Neural cell (in vitro differentiated cells): ENCODE measurements at regions not wholly inside any gene's neighbourhood (a gene's known extent, or its start where the extent isn't known, plus 50 kb on each side); places are given as distances from the start of the nearest gene placed in this dataset.

Experiments
- POLR2AphosphoS5 ChIP-seq: IDR thresholded peaks from 2 replicates; pipeline ENCODE4 v1.6.1; 2012
- TF ChIP-seq, protein P1 (sequence below): fragments of 450-650 bp; IDR thresholded peaks from 2 replicates; pipeline ENCODE4 v1.5.1; 2014; ENCODE audit warnings: antibody characterized with exemption, mild to moderate bottlenecking, moderate library complexity; ENCODE audit not compliant: poor library complexity, severe bottlenecking
- TF ChIP-seq, protein P2 (sequence below): IDR thresholded peaks from 2 replicates; pipeline ENCODE4 v1.6.1; 2012; ENCODE audit warnings: borderline replicate concordance

DNA sequence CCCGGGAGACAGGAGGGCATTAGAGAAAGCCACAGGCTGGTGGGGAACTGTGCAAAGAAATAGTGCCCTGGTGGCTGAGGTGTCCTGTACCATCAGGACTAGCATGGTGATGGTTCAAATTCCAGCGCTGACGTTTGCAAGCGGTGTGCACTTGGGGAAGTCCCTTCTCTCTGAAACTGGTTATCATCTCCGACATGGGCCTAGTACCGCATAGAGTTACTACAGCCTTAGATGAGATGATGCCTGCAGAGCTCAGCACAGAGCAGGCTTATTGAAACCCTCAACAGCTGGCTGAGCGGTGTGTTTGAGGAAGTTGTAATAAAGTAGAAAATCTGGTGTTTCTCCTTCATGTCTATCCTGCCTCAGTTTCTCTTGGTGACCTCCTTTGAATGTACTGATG lies 136.7 kb upstream of the WSCD1 start:
- TF ChIP-seq POLR2AphosphoS5, result no peak
- TF ChIP-seq, protein P1, sequence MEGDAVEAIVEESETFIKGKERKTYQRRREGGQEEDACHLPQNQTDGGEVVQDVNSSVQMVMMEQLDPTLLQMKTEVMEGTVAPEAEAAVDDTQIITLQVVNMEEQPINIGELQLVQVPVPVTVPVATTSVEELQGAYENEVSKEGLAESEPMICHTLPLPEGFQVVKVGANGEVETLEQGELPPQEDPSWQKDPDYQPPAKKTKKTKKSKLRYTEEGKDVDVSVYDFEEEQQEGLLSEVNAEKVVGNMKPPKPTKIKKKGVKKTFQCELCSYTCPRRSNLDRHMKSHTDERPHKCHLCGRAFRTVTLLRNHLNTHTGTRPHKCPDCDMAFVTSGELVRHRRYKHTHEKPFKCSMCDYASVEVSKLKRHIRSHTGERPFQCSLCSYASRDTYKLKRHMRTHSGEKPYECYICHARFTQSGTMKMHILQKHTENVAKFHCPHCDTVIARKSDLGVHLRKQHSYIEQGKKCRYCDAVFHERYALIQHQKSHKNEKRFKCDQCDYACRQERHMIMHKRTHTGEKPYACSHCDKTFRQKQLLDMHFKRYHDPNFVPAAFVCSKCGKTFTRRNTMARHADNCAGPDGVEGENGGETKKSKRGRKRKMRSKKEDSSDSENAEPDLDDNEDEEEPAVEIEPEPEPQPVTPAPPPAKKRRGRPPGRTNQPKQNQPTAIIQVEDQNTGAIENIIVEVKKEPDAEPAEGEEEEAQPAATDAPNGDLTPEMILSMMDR, result no peak
- TF ChIP-seq, protein P2, sequence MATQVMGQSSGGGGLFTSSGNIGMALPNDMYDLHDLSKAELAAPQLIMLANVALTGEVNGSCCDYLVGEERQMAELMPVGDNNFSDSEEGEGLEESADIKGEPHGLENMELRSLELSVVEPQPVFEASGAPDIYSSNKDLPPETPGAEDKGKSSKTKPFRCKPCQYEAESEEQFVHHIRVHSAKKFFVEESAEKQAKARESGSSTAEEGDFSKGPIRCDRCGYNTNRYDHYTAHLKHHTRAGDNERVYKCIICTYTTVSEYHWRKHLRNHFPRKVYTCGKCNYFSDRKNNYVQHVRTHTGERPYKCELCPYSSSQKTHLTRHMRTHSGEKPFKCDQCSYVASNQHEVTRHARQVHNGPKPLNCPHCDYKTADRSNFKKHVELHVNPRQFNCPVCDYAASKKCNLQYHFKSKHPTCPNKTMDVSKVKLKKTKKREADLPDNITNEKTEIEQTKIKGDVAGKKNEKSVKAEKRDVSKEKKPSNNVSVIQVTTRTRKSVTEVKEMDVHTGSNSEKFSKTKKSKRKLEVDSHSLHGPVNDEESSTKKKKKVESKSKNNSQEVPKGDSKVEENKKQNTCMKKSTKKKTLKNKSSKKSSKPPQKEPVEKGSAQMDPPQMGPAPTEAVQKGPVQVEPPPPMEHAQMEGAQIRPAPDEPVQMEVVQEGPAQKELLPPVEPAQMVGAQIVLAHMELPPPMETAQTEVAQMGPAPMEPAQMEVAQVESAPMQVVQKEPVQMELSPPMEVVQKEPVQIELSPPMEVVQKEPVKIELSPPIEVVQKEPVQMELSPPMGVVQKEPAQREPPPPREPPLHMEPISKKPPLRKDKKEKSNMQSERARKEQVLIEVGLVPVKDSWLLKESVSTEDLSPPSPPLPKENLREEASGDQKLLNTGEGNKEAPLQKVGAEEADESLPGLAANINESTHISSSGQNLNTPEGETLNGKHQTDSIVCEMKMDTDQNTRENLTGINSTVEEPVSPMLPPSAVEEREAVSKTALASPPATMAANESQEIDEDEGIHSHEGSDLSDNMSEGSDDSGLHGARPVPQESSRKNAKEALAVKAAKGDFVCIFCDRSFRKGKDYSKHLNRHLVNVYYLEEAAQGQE, result no peak
